ENCODE measurements at regions not wholly inside any gene's neighbourhood (a gene's known extent, or its start where the extent isn't known, plus 50 kb on each side); places are given as distances from the start of the nearest gene placed in this dataset.

DNA sequence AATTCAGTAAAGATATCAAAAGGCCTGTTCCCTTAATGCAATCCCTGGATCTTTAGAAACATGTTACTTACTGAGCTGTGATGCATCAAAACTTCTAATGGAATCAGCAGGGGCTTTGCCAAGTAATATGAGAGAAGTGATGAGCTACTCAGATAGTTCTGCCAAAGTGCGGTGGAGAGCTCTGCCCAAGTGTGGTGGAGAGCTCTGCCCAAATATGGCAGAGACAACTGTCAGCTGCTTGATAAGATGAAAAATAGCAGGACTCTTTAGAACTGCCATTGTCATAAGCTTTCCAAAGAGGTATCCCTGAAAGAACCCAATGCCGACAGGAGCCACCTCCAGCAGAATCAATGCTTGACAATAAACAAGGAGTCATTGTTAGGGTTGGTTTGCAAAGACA is 167.9 kb upstream of the SLC39A10 start:
- Histone ChIP-seq H3K9me3 (ENCODE audit: severe bottlenecking) (no peaks in the 10 kb centered on the region), H3K4me1 (ENCODE audit: insufficient read depth, poor library complexity, severe bottlenecking) (peaks cover 12% of the 10 kb centered on the region), H3K27me3 (ENCODE audit: insufficient read depth, poor library complexity, severe bottlenecking) (no peaks in the 10 kb centered on the region), H3K36me3 (ENCODE audit: low read depth) (no peaks in the 10 kb centered on the region), H3K4me3 (ENCODE audit: severe bottlenecking) (no peak overlapping the region), H3K27ac (ENCODE audit: poor library complexity, severe bottlenecking) (no peak overlapping the region)
- TF ChIP-seq, protein P1, sequence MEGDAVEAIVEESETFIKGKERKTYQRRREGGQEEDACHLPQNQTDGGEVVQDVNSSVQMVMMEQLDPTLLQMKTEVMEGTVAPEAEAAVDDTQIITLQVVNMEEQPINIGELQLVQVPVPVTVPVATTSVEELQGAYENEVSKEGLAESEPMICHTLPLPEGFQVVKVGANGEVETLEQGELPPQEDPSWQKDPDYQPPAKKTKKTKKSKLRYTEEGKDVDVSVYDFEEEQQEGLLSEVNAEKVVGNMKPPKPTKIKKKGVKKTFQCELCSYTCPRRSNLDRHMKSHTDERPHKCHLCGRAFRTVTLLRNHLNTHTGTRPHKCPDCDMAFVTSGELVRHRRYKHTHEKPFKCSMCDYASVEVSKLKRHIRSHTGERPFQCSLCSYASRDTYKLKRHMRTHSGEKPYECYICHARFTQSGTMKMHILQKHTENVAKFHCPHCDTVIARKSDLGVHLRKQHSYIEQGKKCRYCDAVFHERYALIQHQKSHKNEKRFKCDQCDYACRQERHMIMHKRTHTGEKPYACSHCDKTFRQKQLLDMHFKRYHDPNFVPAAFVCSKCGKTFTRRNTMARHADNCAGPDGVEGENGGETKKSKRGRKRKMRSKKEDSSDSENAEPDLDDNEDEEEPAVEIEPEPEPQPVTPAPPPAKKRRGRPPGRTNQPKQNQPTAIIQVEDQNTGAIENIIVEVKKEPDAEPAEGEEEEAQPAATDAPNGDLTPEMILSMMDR (IDR thresholded peaks at IDR 0.05; ENCODE audit: poor library complexity, severe bottlenecking), result no peak
- no peak for DNase-seq (ENCODE audit: low spot score)
- no peak for ATAC-seq (ENCODE audit: low read depth)

DNA sequence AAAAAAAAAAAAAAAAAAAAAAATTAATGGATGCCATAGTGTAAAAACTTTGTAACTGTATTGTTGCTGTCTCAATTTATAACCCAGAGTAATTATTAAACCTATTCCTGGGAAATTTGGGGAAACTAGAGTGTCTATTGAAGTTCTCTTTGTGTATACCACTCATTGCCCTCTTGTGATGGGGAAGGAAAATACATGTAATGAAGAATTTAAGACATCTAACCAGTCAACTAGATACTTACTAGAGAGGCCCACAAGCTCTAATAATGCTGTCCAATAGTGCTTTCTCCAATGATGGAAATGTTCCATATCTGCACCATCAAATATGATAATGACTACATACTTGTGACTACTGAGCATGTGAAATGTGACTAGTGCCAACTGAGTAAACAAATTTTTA is 168.5 kb upstream of the SLC39A10 start:
- no peak overlapping the region for H3K27ac ChIP-seq (ENCODE audit: poor library complexity, severe bottlenecking)
- ATAC-seq (ENCODE audit: low read depth), result no peak
- H3K36me3 ChIP-seq (ENCODE audit: low read depth), result no peaks in the 10 kb centered on the region
- H3K4me3 ChIP-seq (ENCODE audit: severe bottlenecking), result no peak overlapping the region
- TF ChIP-seq, protein P1 (IDR thresholded peaks at IDR 0.05; ENCODE audit: poor library complexity, severe bottlenecking), result no peak
- DNase-seq (ENCODE audit: low spot score), result no peak
- H3K4me1 ChIP-seq (ENCODE audit: insufficient read depth, poor library complexity, severe bottlenecking), result peaks cover 12% of the 10 kb centered on the region
- H3K9me3 ChIP-seq (ENCODE audit: severe bottlenecking), result no peaks in the 10 kb centered on the region
- H3K27me3 ChIP-seq (ENCODE audit: insufficient read depth, poor library complexity, severe bottlenecking), result no peaks in the 10 kb centered on the region

DNA sequence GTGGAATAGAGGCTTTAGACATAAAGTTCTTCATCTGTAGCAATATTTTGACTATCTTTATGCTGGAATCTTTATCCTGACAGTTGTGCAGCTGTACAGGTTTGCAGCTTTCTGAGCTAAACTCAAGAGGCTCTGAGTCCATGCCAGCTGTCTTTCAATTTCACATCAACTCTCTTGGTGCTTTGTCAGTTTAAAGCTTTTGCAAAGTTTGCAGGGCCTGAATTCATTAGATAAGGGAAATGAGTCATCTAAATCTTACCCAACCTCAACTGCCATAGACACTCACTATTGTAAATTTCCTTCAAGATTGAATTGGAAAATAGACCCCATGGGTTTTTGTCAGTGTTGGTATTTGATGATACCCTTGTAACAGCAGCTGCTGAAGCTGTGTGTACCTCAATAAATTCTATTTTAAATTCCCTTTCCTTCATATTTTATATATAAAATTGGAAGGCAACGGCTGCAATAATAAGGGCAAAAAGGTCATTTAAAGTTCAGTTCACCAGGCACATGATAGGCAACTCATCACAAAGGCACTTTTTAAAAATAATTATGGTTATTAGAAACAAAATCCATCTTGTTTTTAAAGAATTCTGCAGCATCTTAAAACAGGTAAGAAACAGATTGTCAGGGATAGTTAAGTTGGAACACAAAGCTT is 169.9 kb upstream of the SLC39A10 start:
- Histone ChIP-seq H3K9me3 (ENCODE audit: severe bottlenecking) (no peaks in the 10 kb centered on the region), H3K27me3 (ENCODE audit: insufficient read depth, poor library complexity, severe bottlenecking) (no peaks in the 10 kb centered on the region), H3K4me1 (ENCODE audit: insufficient read depth, poor library complexity, severe bottlenecking) (peaks cover 12% of the 10 kb centered on the region), H3K36me3 (ENCODE audit: low read depth) (no peaks in the 10 kb centered on the region), H3K4me3 (ENCODE audit: severe bottlenecking) (no peak overlapping the region), H3K27ac (ENCODE audit: poor library complexity, severe bottlenecking) (peak overlapping the region; percentile 13)
- DNase-seq (ENCODE audit: low spot score) (no peak), ATAC-seq (ENCODE audit: low read depth) (peak; percentile 83)
- TF ChIP-seq, protein P1 (IDR thresholded peaks at IDR 0.05; ENCODE audit: poor library complexity, severe bottlenecking), result no peak

DNA sequence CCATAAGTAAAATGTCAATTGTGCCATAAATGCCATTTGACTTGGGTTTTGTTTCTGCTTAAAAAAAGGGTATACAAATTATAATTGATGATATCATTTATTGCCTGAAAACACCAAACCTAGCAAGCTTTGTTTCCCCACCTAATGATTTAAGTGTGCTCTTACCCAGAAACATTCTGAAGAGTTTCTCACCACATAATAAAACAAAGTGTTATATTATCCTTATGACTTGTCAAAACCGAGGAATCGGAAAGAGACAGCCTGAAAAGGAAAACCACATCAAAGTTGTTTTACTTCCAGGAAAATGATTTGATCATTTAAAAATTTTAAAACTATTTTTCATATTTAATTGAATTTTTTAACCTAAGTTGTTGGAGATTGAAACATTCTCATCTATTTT is 170.5 kb upstream of the SLC39A10 start:
- no peaks in the 10 kb centered on the region for H3K9me3 ChIP-seq (ENCODE audit: severe bottlenecking)
- peak overlapping the region; percentile 13 for H3K27ac ChIP-seq (ENCODE audit: poor library complexity, severe bottlenecking)
- H3K4me3 ChIP-seq (ENCODE audit: severe bottlenecking), result no peak overlapping the region
- DNase-seq (ENCODE audit: low spot score) (no peak), ATAC-seq (ENCODE audit: low read depth) (no peak)
- no peaks in the 10 kb centered on the region for H3K27me3 ChIP-seq (ENCODE audit: insufficient read depth, poor library complexity, severe bottlenecking)
- TF ChIP-seq, protein P1 (IDR thresholded peaks at IDR 0.05; ENCODE audit: poor library complexity, severe bottlenecking), result no peak
- H3K4me1 ChIP-seq (ENCODE audit: insufficient read depth, poor library complexity, severe bottlenecking), result peaks cover 12% of the 10 kb centered on the region
- no peaks in the 10 kb centered on the region for H3K36me3 ChIP-seq (ENCODE audit: low read depth)

DNA sequence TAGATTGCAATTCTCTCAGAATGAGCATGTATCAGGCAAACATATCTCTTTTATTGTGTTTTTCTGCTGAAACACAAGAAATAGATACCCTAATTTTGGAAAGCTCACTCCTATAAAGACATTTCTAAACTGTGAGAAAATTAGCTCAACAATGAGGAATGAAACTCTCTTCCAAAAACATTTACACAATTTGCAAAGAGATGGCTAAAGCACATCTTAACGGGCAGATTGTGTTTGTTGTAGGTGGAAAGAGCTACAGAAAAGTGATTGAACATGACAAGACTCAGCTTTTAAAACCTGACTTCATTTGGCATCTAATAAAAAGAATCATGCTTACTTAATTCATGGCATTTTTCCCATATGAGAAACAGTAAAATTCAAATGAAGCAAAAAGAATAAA is 175.0 kb upstream of the SLC39A10 start:
- no peak for DNase-seq (ENCODE audit: low spot score)
- Histone ChIP-seq H3K4me1 (ENCODE audit: insufficient read depth, poor library complexity, severe bottlenecking) (peaks cover 15% of the 10 kb centered on the region), H3K4me3 (ENCODE audit: severe bottlenecking) (no peak overlapping the region), H3K9me3 (ENCODE audit: severe bottlenecking) (no peaks in the 10 kb centered on the region), H3K27me3 (ENCODE audit: insufficient read depth, poor library complexity, severe bottlenecking) (no peaks in the 10 kb centered on the region), H3K36me3 (ENCODE audit: low read depth) (no peaks in the 10 kb centered on the region), H3K27ac (ENCODE audit: poor library complexity, severe bottlenecking) (no peak overlapping the region)
- TF ChIP-seq, protein P1 (IDR thresholded peaks at IDR 0.05; ENCODE audit: poor library complexity, severe bottlenecking), result no peak
- ATAC-seq (ENCODE audit: low read depth), result no peak
